ENCODE measurements at regions not wholly inside any gene's neighbourhood (a gene's known extent, or its start where the extent isn't known, plus 50 kb on each side); places are given as distances from the start of the nearest gene placed in this dataset.

DNA sequence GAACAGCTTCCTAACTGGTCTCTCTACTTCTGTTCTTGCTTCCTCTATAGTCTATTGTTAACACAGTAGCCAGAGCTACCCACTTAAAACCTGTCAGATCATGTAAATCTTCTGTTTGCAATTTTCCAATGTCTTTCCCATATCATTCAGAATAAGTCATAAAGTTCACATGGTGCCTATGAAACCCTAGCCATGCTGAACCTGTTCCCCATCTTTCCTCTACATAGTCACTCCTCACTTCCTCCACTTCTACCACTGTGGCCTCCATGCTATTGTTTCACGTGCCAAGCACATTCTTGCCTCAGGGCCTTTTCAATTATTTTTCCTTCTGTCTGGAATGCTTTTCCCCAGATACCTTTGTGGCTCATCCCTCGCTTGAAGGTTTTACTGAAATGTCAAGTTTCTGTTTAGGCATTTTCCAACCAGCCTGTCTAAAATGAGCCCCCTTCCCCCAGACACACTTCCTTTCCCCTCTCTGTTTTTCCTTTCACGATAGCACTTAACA is 132.1 kb downstream of the DYRK2 start:
- H3K4me3 ChIP-seq (ENCODE audit: low read depth, low read length): no peak overlapping the region
- in situ Hi-C loops (cut with HindIII; ENCODE audit: low sequenced_read_pairs): no loop called here
- DNase-seq (ENCODE audit: low read depth): no peak
- TF ChIP-seq, protein P1, sequence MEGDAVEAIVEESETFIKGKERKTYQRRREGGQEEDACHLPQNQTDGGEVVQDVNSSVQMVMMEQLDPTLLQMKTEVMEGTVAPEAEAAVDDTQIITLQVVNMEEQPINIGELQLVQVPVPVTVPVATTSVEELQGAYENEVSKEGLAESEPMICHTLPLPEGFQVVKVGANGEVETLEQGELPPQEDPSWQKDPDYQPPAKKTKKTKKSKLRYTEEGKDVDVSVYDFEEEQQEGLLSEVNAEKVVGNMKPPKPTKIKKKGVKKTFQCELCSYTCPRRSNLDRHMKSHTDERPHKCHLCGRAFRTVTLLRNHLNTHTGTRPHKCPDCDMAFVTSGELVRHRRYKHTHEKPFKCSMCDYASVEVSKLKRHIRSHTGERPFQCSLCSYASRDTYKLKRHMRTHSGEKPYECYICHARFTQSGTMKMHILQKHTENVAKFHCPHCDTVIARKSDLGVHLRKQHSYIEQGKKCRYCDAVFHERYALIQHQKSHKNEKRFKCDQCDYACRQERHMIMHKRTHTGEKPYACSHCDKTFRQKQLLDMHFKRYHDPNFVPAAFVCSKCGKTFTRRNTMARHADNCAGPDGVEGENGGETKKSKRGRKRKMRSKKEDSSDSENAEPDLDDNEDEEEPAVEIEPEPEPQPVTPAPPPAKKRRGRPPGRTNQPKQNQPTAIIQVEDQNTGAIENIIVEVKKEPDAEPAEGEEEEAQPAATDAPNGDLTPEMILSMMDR (IDR thresholded peaks at IDR 0.05; ENCODE audit: low read depth, low read length, missing control alignments): no peak

DNA sequence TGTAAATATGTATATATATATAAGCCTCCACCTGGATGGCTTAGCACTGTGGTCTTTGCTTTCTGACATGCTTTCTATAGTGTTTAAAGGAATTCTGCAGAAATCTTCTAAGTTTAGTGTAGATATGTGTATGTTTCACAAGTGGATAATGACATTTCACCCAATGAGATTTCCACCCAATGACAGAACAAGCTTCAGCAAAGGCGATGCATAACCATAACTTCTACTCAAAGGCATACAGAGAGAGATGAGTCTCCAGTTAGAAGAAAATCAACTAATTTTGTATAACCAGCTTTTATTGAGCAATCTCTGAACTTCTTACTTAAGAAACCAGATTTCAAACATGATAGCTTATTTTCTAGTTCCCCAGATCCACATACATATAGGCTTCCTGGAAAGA is 134.0 kb downstream of the DYRK2 start:
- H3K4me3 ChIP-seq (ENCODE audit: low read depth, low read length): no peak overlapping the region
- no peak for DNase-seq (ENCODE audit: low read depth)
- in situ Hi-C loops (cut with HindIII; ENCODE audit: low sequenced_read_pairs): no loop called here
- TF ChIP-seq, protein P1 (IDR thresholded peaks at IDR 0.05; ENCODE audit: low read depth, low read length, missing control alignments): no peak

GRCh38 chr12:67783393-67783792 is 134.8 kb downstream of the DYRK2 start:
- in situ Hi-C loops (cut with HindIII; ENCODE audit: low sequenced_read_pairs): no loop called here
- H3K4me3 ChIP-seq (ENCODE audit: low read depth, low read length): no peak overlapping the region
- DNase-seq (ENCODE audit: low read depth): no peak
- TF ChIP-seq, protein P1 (IDR thresholded peaks at IDR 0.05; ENCODE audit: low read depth, low read length, missing control alignments): no peak

GRCh38 chr12:67784831-67785230 is 136.3 kb downstream of the DYRK2 start:
- no peak for DNase-seq (ENCODE audit: low read depth)
- in situ Hi-C loops (cut with HindIII; ENCODE audit: low sequenced_read_pairs): no loop called here
- TF ChIP-seq, protein P1 (IDR thresholded peaks at IDR 0.05; ENCODE audit: low read depth, low read length, missing control alignments): no peak
- H3K4me3 ChIP-seq (ENCODE audit: low read depth, low read length): no peak overlapping the region

DNA sequence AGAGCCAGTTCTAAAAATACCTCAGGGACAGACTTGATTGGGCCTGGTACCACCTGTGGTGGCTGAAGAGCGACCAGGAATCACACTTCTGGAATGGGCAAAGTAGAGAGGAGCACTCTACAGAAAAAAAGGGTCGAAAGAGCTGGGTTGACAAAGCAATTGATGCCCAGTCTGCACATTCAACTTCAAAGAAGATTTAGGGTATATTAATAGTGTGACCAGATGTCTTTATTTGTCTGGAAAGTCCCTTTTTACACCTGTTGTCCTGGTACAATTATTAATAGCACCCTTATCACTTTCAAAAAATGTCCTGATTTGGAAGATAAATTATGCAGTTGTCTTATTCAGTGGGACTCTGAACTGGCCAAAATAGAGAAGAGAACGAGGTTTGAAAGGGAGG is 137.5 kb downstream of the DYRK2 start:
- in situ Hi-C loops (cut with HindIII; ENCODE audit: low sequenced_read_pairs): no loop called here
- H3K4me3 ChIP-seq (ENCODE audit: low read depth, low read length): no peak overlapping the region
- DNase-seq (ENCODE audit: low read depth): no peak
- TF ChIP-seq, protein P1 (IDR thresholded peaks at IDR 0.05; ENCODE audit: low read depth, low read length, missing control alignments): no peak

- TF ChIP-seq, protein P1 (IDR thresholded peaks at IDR 0.05; ENCODE audit: low read depth, low read length, missing control alignments): no peak
- H3K4me3 ChIP-seq (ENCODE audit: low read depth, low read length): no peak overlapping the region
- DNase-seq (ENCODE audit: low read depth): no peak
- in situ Hi-C loops (cut with HindIII; ENCODE audit: low sequenced_read_pairs): no loop called here
These were observed 139.6 kb downstream of the DYRK2 start for GRCh38 chr12:67788118-67788517.

DNA sequence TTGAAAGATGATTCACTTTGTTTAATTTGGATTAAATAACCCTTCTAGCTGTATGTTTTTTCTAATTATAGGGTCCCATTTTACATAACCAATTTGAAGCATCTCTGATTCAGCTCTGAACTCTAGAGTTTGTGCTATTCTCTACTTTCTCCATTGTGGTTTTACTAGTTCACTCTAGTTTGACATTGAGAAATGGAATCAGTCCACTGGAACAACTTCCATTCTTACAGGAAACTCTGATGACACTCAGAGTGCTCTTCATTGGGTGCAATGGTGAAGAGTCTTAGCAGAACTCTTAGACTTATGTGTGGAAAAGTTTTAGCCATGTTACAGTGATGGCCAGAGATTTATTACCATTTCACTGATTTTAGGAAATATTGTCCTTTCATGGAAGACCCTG is 140.7 kb downstream of the DYRK2 start:
- no peak for DNase-seq (ENCODE audit: low read depth)
- in situ Hi-C loops (cut with HindIII; ENCODE audit: low sequenced_read_pairs): no loop called here
- TF ChIP-seq, protein P1 (IDR thresholded peaks at IDR 0.05; ENCODE audit: low read depth, low read length, missing control alignments): no peak
- no peak overlapping the region for H3K4me3 ChIP-seq (ENCODE audit: low read depth, low read length)

All from astrocyte of the cerebellum (primary cell).